ENCODE measurements at regions not wholly inside any gene's neighbourhood (a gene's known extent, or its start where the extent isn't known, plus 50 kb on each side); places are given as distances from the start of the nearest gene placed in this dataset.

DNA sequence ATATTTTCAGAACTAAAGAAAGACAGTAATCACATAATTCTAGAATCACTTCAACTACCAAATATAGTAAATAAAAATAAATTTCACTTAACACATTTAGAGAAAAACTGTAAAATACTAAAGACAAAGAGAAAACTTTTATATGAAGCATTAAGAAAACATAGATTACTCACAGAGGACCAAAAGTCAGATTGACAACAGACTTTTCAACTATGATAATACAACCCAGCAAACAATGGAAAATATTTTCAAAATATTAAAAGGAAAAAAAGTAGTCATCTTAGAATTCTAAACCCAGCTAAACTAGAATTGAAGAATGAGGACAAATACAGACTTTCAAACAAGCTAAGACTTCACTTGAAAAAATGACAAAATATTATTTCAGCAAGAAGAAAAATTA, 164.8 kb upstream of the ARID1B start:
- Histone ChIP-seq H3K4me2 (ENCODE audit: control insufficient read depth, extremely low read depth, insufficient read depth, low read depth, low read length) (no peak overlapping the region), H4K20me1 (ENCODE audit: control insufficient read depth, extremely low read depth, insufficient read depth, low read length) (no peaks in the 10 kb centered on the region), H3K27me3 (ENCODE audit: control insufficient read depth, extremely low read depth, insufficient read depth, low read length) (no peaks in the 10 kb centered on the region), H3K9me1 (ENCODE audit: control insufficient read depth, extremely low read depth, insufficient read depth, low read length) (no peaks in the 10 kb centered on the region), H3K36me3 (ENCODE audit: control insufficient read depth in 2 of 2, extremely low read depth in 1 of 2, insufficient read depth in 2 of 2, low read length in 2 of 2) (no peaks in the 10 kb centered on the region), H3K79me2 (ENCODE audit: control insufficient read depth, insufficient read depth, low read length) (no peaks in the 10 kb centered on the region), H3K9me3 (ENCODE audit: control insufficient read depth, low read depth, low read length) (no peaks in the 10 kb centered on the region), H3K4me1 (ENCODE audit: control insufficient read depth, extremely low read depth, insufficient read depth, low read length) (no peaks in the 10 kb centered on the region), H3K9ac (ENCODE audit: control insufficient read depth, extremely low read depth, insufficient read depth, low read length) (no peak overlapping the region), H3K27ac (ENCODE audit: control insufficient read depth, insufficient read depth, low read length) (no peak overlapping the region), H2AFZ (ENCODE audit: control insufficient read depth, low read length) (no peak overlapping the region), H3K4me3 (ENCODE audit: control insufficient read depth in 2 of 3, extremely low read depth in 1 of 3, insufficient read depth in 2 of 3, low read depth in 1 of 3, low read length in 3 of 3) (no peak overlapping the region)
- dilution Hi-C loops (cut with MboI; ENCODE audit: extremely low pct_ligation_motif_present, low sequenced_read_pairs): no loop called here
- no peak for FAIRE-seq
- TF ChIP-seq EZH2 (IDR thresholded peaks at IDR 0.05; ENCODE audit: low read length): no peak
- TF ChIP-seq, protein P1, sequence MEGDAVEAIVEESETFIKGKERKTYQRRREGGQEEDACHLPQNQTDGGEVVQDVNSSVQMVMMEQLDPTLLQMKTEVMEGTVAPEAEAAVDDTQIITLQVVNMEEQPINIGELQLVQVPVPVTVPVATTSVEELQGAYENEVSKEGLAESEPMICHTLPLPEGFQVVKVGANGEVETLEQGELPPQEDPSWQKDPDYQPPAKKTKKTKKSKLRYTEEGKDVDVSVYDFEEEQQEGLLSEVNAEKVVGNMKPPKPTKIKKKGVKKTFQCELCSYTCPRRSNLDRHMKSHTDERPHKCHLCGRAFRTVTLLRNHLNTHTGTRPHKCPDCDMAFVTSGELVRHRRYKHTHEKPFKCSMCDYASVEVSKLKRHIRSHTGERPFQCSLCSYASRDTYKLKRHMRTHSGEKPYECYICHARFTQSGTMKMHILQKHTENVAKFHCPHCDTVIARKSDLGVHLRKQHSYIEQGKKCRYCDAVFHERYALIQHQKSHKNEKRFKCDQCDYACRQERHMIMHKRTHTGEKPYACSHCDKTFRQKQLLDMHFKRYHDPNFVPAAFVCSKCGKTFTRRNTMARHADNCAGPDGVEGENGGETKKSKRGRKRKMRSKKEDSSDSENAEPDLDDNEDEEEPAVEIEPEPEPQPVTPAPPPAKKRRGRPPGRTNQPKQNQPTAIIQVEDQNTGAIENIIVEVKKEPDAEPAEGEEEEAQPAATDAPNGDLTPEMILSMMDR (optimal IDR thresholded peaks at IDR 0.05 in 1 of 3, IDR thresholded peaks at IDR 0.05 in 1 of 3, conservative IDR thresholded peaks at IDR 0.05 in 1 of 3; ENCODE audit: extremely low read depth in 1 of 3, insufficient read depth in 2 of 3, low read length in 3 of 3): no peak
- DNase-seq (ENCODE audit: low read depth, low spot score): no peak

DNA sequence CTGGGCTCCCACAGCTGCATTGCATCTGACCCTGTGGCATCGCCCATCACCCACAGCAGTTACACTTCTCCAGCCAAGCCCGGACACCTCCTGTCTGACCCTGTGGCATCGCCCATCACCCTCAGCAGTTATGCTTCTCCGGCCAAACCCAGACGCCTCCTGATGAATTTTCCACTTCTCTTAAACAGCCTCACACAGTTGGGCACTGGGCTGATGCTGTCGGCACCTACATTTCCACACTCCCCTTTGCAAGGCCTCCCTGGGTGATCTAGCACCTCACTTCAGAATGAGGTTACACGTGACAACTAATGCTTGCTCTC, 175.2 kb upstream of the ARID1B start:
- no peak overlapping the region for H3K9ac ChIP-seq (ENCODE audit: control insufficient read depth, extremely low read depth, insufficient read depth, low read length)
- H3K4me1 ChIP-seq (ENCODE audit: control insufficient read depth, extremely low read depth, insufficient read depth, low read length): no peaks in the 10 kb centered on the region
- DNase-seq (ENCODE audit: low read depth, low spot score) (no peak), FAIRE-seq (no peak)
- TF ChIP-seq, protein P1 (optimal IDR thresholded peaks at IDR 0.05 in 1 of 3, IDR thresholded peaks at IDR 0.05 in 1 of 3, conservative IDR thresholded peaks at IDR 0.05 in 1 of 3; ENCODE audit: extremely low read depth in 1 of 3, insufficient read depth in 2 of 3, low read length in 3 of 3): no peak
- no peak for TF ChIP-seq EZH2 (IDR thresholded peaks at IDR 0.05; ENCODE audit: low read length)
- H4K20me1 ChIP-seq (ENCODE audit: control insufficient read depth, extremely low read depth, insufficient read depth, low read length): no peaks in the 10 kb centered on the region
- no peaks in the 10 kb centered on the region for H3K27me3 ChIP-seq (ENCODE audit: control insufficient read depth, extremely low read depth, insufficient read depth, low read length)
- H2AFZ ChIP-seq (ENCODE audit: control insufficient read depth, low read length): no peak overlapping the region
- no peaks in the 10 kb centered on the region for H3K36me3 ChIP-seq (ENCODE audit: control insufficient read depth in 2 of 2, extremely low read depth in 1 of 2, insufficient read depth in 2 of 2, low read length in 2 of 2)
- no peak overlapping the region for H3K4me3 ChIP-seq (ENCODE audit: control insufficient read depth in 2 of 3, extremely low read depth in 1 of 3, insufficient read depth in 2 of 3, low read depth in 1 of 3, low read length in 3 of 3)
- no peaks in the 10 kb centered on the region for H3K9me3 ChIP-seq (ENCODE audit: control insufficient read depth, low read depth, low read length)
- dilution Hi-C loops (cut with MboI; ENCODE audit: extremely low pct_ligation_motif_present, low sequenced_read_pairs): no loop called here
- H3K4me2 ChIP-seq (ENCODE audit: control insufficient read depth, extremely low read depth, insufficient read depth, low read depth, low read length): no peak overlapping the region
- H3K27ac ChIP-seq (ENCODE audit: control insufficient read depth, insufficient read depth, low read length): no peak overlapping the region
- H3K9me1 ChIP-seq (ENCODE audit: control insufficient read depth, extremely low read depth, insufficient read depth, low read length): no peaks in the 10 kb centered on the region
- H3K79me2 ChIP-seq (ENCODE audit: control insufficient read depth, insufficient read depth, low read length): no peaks in the 10 kb centered on the region

Data from keratinocyte (primary cell).